OCI-LY3 (cell line): ENCODE measurements at regions not wholly inside any gene's neighbourhood (a gene's known extent, or its start where the extent isn't known, plus 50 kb on each side); places are given as distances from the start of the nearest gene placed in this dataset.

ENCODE experiments used
- H2AFZ ChIP-seq: fragments of 200-600, 300-600 bp; shearing (Covaris generic); 2 replicates; pipeline ENCODE4 v1.6.0; 2014; ENCODE audit warnings: antibody characterized with exemption, low read depth, low read length
- H3K27ac ChIP-seq: fragments of 200-600, 300-600 bp; sonication (generic); 2 replicates; pipeline ENCODE4 v1.5.1; 2014; ENCODE audit warnings: mild to moderate bottlenecking, low read length, moderate library complexity, mixed read lengths
- H3K27me3 ChIP-seq: fragments of 200-600, 300-600 bp; sonication (generic); 2 replicates; pipeline ENCODE4 v1.6.1; 2014; ENCODE audit warnings: low read depth, low read length, mixed read lengths
- H3K36me3 ChIP-seq: fragments of 200-600, 300-600 bp; sonication (generic); replicated peaks from 2 replicates; pipeline ENCODE3; 2014; ENCODE audit warnings: low read depth, low read length, mixed read lengths
- H3K4me1 ChIP-seq: fragments of 300-600, 200-600 bp; sonication (generic); 2 replicates; pipeline ENCODE4 v1.6.1; 2014; ENCODE audit warnings: low read length, mixed read lengths
- H3K4me2 ChIP-seq: fragments of 200-600, 300-600 bp; sonication (generic); 2 replicates; pipeline ENCODE4 v1.6.1; 2014; ENCODE audit warnings: low read length, mixed read lengths
- H3K4me3 ChIP-seq: fragments of 300-600, 200-600 bp; sonication (generic); 2 replicates; pipeline ENCODE4 v1.5.1; 2014; ENCODE audit warnings: antibody characterized with exemption, mild to moderate bottlenecking, low read length, moderate library complexity
- H3K79me2 ChIP-seq: fragments of 300-600, 200-600 bp; shearing (Covaris generic); 2 replicates; pipeline ENCODE4 v1.6.1; 2014; ENCODE audit warnings: mild to moderate bottlenecking, low read length, mixed read lengths
- H3K9ac ChIP-seq: fragments of 300-600, 200-600 bp; shearing (Covaris generic); 2 replicates; pipeline ENCODE4 v1.6.0; 2014; ENCODE audit warnings: mild to moderate bottlenecking, low read length, moderate library complexity
- H3K9me3 ChIP-seq: fragments of 200-600, 300-600 bp; shearing (Covaris generic); 2 replicates; pipeline ENCODE4 v1.6.1; 2014; ENCODE audit warnings: low read length, mixed read lengths; ENCODE audit not compliant: insufficient read depth
- H4K20me1 ChIP-seq: fragments of 200-600, 300-600 bp; sonication (generic); 2 replicates; pipeline ENCODE4 v1.6.1; 2016; ENCODE audit warnings: low read length, mixed read lengths; ENCODE audit not compliant: insufficient read depth
- EZH2phosphoT487 ChIP-seq: fragments of 200-600 bp; shearing (Covaris generic); IDR thresholded peaks from 2 replicates; pipeline ENCODE4 v1.6.1; 2018; ENCODE audit warnings: antibody characterized with exemption, mixed run types, low read depth
- TF ChIP-seq, protein P1 (sequence below): fragments of 200-600, 300-600 bp; sonication (generic); IDR thresholded peaks from 2 replicates; pipeline ENCODE4 v1.5.1; 2014; ENCODE audit warnings: antibody characterized with exemption, low read length, low read depth

DNA sequence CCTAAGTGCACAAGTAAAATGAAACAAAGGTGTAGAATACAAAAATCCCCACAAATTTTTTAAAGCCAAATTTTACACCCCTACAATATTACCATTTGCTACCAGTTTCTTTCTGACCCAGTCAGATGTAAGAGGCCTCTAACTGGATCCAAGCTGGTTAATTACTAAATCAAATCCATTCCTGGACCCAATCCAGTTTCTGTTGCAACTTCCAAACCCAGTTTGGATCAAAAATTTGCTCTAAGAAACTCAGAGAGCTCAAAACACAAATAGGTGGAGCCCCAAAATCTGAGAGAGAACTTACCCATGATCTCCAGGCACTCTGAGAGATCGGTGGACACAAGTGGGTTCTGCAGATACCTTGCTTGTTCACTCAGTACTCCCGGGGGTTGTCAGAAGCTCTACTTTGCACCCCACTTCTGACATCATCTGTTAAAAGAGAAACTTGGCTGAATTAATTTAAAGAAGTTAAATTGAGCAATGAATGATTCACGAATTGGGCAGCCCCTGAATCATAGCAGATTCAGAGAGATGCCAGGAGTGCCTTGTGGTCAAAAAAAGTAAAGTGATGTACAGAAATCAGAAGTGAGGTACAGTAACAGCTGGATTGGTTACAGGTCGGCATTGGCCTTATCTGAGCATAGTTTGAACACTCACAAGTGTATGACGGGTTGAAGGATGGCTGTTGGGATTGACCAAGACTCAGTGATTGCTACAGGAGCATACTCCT lies 448.0 kb downstream of the KCNT2 start:
- Histone ChIP-seq H3K9me3 (no peaks in the 10 kb centered on the region), H2AFZ (peak overlapping the region; percentile 37), H3K4me1 (peaks cover 8% of the 10 kb centered on the region; the same call in 1 of the 2 replicates), H3K27me3 (no peaks in the 10 kb centered on the region), H3K9ac (no peak overlapping the region), H4K20me1 (no peaks in the 10 kb centered on the region), H3K36me3 (no peaks in the 10 kb centered on the region), H3K27ac (no peak overlapping the region), H3K79me2 (no peaks in the 10 kb centered on the region), H3K4me3 (no peak overlapping the region), H3K4me2 (no peak overlapping the region)
- no peak for TF ChIP-seq EZH2phosphoT487
- TF ChIP-seq, protein P1, sequence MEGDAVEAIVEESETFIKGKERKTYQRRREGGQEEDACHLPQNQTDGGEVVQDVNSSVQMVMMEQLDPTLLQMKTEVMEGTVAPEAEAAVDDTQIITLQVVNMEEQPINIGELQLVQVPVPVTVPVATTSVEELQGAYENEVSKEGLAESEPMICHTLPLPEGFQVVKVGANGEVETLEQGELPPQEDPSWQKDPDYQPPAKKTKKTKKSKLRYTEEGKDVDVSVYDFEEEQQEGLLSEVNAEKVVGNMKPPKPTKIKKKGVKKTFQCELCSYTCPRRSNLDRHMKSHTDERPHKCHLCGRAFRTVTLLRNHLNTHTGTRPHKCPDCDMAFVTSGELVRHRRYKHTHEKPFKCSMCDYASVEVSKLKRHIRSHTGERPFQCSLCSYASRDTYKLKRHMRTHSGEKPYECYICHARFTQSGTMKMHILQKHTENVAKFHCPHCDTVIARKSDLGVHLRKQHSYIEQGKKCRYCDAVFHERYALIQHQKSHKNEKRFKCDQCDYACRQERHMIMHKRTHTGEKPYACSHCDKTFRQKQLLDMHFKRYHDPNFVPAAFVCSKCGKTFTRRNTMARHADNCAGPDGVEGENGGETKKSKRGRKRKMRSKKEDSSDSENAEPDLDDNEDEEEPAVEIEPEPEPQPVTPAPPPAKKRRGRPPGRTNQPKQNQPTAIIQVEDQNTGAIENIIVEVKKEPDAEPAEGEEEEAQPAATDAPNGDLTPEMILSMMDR = no peak

DNA sequence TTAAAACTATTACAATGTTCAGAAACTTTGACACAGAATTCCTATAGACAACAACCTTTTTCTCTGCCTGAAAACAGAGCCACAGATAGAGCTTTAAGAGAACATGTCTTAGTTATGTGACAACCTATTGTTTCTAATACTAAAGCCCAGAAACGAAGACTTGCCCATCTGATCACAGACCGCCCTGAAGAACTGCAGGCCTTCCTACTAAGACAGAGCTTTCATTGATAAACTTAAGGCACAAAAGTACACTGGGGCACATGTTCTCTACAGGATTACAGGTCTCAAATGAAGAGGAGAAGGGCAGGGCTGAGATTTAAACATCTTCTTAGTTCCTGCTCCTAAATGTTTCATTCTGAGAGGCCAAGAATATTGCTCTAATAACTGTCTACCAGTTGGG lies 452.7 kb downstream of the KCNT2 start:
- TF ChIP-seq, protein P1 = no peak
- no peak for TF ChIP-seq EZH2phosphoT487
- no peak overlapping the region for H2AFZ ChIP-seq

DNA sequence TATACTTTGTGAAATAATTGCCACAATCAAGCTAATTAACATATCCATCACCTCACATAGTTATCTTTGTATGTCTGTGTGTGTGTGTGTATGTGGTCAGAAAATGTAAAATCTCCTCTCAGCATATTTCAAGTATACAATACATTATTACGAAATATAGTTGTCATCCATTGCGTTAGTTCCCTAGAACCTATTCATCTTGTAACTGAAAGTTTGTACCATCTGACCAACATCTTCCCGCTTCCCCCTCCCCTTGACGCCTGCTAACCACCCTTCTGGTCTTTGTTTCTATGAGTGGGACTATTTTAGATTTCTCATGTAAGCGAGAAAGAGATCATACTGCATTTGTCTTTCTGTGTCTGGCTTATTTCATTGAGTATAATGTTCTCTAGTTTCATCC lies 455.3 kb downstream of the KCNT2 start:
- no peaks in the 10 kb centered on the region for H4K20me1 ChIP-seq
- H2AFZ ChIP-seq = peak overlapping the region; percentile 26; the same call in 1 of the 2 replicates

More for the DNA sequence above, 452.7 kb downstream of the KCNT2 start:
- no peak overlapping the region for H3K27ac ChIP-seq
- H3K9me3 ChIP-seq = no peaks in the 10 kb centered on the region
- H4K20me1 ChIP-seq = no peaks in the 10 kb centered on the region
- H3K4me1 ChIP-seq = peaks cover 42% of the 10 kb centered on the region
- no peaks in the 10 kb centered on the region for H3K79me2 ChIP-seq
- H3K4me2 ChIP-seq = no peak overlapping the region
- peaks cover 20% of the 10 kb centered on the region for H3K36me3 ChIP-seq
- no peak overlapping the region for H3K4me3 ChIP-seq
- no peaks in the 10 kb centered on the region for H3K27me3 ChIP-seq
- no peak overlapping the region for H3K9ac ChIP-seq

DNA sequence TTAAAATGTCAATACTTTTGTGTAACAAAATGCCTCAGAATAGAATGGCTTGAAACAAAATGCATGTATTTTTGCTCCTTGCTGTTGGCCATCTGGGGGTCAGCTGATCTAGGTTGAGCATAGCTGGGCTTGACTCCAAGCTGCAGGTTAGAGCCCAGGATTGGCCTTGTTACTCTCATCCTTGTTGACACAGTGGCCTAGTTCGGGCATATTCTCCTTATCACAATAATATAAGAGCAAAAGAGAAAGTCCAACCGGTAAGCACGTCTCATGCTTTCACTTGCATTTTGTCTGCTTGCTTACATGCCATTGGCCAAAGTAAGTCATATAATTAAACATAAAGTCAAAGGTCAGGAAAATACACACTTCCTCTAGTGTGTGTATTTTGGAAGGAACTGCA lies 456.2 kb downstream of the KCNT2 start:
- Histone ChIP-seq H3K9ac (no peak overlapping the region), H2AFZ (peak overlapping the region; percentile 63), H3K36me3 (peaks cover 20% of the 10 kb centered on the region), H3K27ac (0 out of 2 replicates have a peak overlapping the region, but pooled peaks have one; percentile 3), H3K4me3 (peak overlapping the region; percentile 5; the same call in 1 of the 2 replicates), H3K27me3 (no peaks in the 10 kb centered on the region), H4K20me1 (no peaks in the 10 kb centered on the region), H3K4me1 (peaks cover 64% of the 10 kb centered on the region), H3K9me3 (no peaks in the 10 kb centered on the region), H3K79me2 (no peaks in the 10 kb centered on the region), H3K4me2 (peak overlapping the region; percentile 47)
- no peak for TF ChIP-seq EZH2phosphoT487
- TF ChIP-seq, protein P1 = no peak

More for the DNA sequence above, 455.3 kb downstream of the KCNT2 start:
- H3K27ac ChIP-seq = peak overlapping the region; percentile 65
- H3K79me2 ChIP-seq = no peaks in the 10 kb centered on the region
- peaks cover 58% of the 10 kb centered on the region for H3K4me1 ChIP-seq
- no peaks in the 10 kb centered on the region for H3K9me3 ChIP-seq
- H3K9ac ChIP-seq = no peak overlapping the region
- peaks cover 20% of the 10 kb centered on the region for H3K36me3 ChIP-seq
- TF ChIP-seq EZH2phosphoT487 = no peak
- TF ChIP-seq, protein P1 = no peak
- H3K27me3 ChIP-seq = no peaks in the 10 kb centered on the region
- 0 out of 2 replicates have a peak overlapping the region, but pooled peaks have one; percentile 7 for H3K4me3 ChIP-seq
- H3K4me2 ChIP-seq = peak overlapping the region; percentile 38
